AG09319 (cell line): ENCODE measurements at regions not wholly inside any gene's neighbourhood (a gene's known extent, or its start where the extent isn't known, plus 50 kb on each side); places are given as distances from the start of the nearest gene placed in this dataset.

Experiments
- DNase-seq: peaks from one replicate; pipeline ENCODE4 v3.0.0-alpha.2; 2010; ENCODE audit warnings: low read depth; ENCODE audit errors: extremely low read depth
- TF ChIP-seq, protein P1 (sequence below): IDR thresholded peaks from 2 replicates; pipeline ENCODE4 v1.5.1; 2011; ENCODE audit warnings: low read depth, mild to moderate bottlenecking, inconsistent platforms, low read length, moderate library complexity

DNA sequence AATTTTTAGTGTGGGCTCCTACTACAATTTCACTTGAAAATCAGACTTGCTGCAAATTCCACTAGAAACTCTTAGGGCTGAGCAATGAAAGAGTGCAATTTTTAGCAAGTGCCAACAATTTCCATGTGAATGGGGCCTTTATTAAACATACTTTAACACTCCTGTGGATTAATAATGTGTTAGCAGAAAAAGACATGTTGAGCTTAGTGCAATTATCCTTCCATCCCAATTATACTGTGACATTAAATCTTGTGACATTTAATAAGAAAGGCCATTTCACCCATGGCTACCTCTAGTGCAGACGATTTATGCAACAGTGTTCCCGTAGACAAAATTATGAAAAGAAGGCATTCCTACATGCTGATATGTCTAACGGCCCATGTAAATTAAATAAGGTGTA, 639.7 kb downstream of the STK39 start:
- TF ChIP-seq, protein P1, sequence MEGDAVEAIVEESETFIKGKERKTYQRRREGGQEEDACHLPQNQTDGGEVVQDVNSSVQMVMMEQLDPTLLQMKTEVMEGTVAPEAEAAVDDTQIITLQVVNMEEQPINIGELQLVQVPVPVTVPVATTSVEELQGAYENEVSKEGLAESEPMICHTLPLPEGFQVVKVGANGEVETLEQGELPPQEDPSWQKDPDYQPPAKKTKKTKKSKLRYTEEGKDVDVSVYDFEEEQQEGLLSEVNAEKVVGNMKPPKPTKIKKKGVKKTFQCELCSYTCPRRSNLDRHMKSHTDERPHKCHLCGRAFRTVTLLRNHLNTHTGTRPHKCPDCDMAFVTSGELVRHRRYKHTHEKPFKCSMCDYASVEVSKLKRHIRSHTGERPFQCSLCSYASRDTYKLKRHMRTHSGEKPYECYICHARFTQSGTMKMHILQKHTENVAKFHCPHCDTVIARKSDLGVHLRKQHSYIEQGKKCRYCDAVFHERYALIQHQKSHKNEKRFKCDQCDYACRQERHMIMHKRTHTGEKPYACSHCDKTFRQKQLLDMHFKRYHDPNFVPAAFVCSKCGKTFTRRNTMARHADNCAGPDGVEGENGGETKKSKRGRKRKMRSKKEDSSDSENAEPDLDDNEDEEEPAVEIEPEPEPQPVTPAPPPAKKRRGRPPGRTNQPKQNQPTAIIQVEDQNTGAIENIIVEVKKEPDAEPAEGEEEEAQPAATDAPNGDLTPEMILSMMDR = no peak
- no peak for DNase-seq

DNA sequence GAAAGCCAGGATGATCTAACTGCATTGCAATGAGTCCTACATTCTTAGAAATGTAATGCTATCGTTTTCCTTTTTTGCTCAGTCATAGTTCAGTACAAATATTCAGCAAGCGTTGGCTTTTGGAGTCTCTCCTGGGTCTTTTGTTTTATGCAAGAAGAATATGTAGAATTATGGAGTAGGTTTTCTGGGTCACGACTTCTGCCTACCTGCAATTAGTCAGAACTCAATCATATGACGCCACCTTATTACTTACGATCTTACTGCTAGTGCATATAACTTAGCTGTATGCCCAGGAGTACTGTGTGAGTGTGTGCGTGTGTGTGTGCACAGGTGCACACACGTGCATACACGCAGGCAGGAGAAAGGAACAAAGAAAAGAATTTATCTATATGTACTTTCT, 640.2 kb downstream of the STK39 start:
- no peak for DNase-seq
- TF ChIP-seq, protein P1 = no peak

DNA sequence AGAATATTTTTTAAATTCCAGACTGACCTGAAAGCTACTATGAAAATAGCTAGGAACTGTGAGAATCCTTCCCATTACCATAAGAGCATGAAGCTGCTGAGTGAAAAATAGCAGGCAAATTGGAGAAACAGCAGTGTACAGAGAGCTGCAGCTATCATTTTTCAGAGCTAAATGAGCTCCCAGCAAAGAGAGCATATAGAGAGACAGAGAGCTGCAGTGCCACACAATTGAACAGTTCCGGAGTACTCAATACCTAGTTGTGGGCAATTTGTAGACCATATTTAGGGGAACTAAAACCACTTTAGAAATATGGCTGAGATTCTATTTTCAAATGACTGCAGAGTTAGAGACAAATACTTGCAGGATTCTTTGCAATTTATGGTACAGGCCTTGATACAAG, 645.3 kb downstream of the STK39 start:
- no peak for DNase-seq
- TF ChIP-seq, protein P1 = no peak

DNA sequence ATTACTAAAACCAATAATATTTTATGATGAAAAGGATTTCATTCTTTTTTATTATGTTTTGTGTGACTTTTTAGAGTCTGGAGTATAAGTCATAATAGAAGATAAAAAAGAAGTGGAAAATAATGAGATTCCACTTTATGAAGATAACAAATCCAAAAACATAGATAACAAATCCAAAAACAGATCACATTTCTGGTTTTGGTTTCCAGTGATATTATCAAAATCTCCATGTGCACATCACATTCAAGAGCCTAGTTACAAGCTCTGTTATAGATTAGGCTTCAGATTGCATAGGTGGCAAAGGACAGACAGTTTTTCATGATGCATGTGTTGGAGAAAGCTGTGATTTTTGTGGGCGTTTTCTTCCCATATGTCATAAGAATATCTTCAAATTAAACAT, 648.2 kb downstream of the STK39 start:
- DNase-seq = no peak
- TF ChIP-seq, protein P1 = no peak

DNA sequence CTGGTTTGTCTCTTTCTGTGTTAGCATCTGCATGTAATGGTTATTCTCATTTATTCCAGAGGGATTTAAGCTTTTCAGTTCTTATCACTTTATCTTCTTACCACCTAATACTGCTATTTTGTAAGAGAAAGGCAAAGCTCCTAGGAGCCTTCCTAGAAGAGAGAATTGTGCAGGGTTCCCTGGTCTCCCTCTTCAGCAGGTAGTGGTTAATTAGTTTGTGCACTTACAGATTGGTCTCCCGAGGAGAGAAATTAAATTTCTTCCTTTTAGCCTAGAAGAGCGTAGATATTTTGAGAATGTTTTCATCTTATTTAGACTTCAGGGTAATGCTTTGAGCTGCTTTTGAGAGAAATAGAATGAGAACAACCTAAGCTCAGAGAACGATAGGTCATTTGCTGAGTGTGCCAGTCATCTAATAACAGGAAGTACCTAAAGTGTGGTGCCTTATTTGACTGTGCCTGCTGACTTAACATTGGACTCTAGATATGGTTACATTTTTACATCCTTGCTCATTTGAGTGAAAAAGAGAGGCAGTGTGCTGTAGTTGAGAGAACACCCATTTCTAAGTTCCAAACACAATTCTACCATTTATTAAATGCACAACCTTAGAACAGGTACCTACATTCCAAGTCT, 651.4 kb downstream of the STK39 start:
- DNase-seq = no peak

DNA sequence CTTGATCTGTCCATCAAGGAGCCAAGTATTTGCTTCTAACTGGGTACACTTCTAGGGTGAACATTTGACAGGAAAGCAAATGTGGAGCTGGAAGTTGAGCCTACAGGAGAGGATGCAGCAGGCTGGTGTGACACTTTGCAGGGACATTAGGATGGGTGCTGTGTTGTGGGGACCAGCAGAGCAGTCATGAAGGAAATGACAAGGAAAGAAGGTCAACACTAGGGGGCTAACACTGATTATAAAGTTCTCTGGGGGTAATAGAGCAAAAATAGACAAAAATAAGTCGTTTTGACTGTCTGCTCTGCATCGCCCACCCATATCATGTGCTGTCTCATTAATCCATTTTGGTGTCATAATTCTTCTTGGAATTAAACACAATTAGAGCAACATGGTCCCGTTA, 652.4 kb downstream of the STK39 start:
- TF ChIP-seq, protein P1 = no peak

More for the DNA sequence above, 651.4 kb downstream of the STK39 start:
- TF ChIP-seq, protein P1 = no peak

DNA sequence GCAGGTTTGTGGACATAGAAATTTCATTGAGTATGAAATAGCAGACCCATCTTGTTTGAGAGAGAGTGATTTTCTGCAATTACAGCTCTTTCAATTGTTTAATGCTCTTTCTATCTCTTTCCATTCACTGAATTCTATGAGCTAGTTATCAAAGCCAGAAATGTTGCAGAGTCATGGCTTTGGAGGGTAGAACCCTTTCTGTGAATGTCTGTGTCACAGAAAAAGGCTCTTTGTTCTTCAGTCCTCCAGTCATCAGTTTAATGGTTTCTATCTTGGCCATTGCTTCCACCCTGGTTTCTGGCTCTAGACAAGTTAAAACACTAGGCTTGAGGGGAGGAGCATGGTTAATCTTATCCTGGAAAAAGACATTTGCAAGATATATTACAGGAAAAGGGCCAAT, 655.0 kb downstream of the STK39 start:
- DNase-seq = no peak
- TF ChIP-seq, protein P1 = no peak

More for the DNA sequence above, 652.4 kb downstream of the STK39 start:
- DNase-seq = no peak
